G401 (cell line): ENCODE measurements at regions not wholly inside any gene's neighbourhood (a gene's known extent, or its start where the extent isn't known, plus 50 kb on each side); places are given as distances from the start of the nearest gene placed in this dataset.

Experiments used
- DNase-seq: peaks from one replicate; pipeline ENCODE4 v3.0.0-alpha.2; 2015; ENCODE audit warnings: low spot score
- in situ Hi-C: cut with HindIII; loops from 2 replicates; pipeline ENCODE4 v1.10.0; 2016; ENCODE audit warnings: low sequenced_read_pairs, mixed read lengths

DNA sequence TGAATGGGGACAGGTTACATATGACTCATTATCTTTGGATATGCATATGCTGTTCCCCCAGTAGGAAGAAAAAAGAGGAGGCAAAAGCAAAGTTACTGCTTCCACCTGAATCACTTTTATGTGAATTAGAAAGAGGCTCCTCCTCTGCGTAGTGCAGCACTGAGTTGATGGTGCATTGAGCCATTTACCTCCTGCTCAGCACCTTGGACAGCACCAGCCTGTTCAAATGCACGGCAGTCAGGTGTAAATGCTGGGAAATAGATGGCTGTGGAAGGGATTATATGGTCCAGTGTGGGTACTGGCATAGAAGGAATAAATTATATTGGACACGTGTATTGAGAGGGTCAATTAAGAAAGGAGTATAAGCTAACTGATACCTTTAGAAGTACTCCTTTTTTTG lies 541.9 kb upstream of the SEL1L start:
- in situ Hi-C loops: no loop called here
- DNase-seq: no peak

DNA sequence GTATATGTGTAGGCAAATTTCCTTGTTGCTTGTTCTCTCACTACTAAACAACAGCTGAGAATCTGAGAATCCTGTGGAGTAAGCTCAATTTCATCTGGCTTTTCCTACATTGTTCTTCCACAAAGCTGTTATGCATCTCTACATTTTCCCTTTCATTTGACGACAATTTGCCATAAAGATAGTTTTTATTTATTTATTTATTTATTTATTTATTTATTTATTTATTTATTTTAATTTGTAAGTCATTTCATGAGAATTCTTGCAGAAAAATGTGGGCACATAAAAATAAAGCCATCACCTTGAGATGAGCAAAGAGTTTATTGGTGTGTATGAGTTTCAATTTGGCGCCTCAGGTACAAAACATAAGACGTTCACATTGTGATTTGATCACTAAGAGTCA lies 545.9 kb upstream of the SEL1L start:
- no peak for DNase-seq
- in situ Hi-C loops: no loop called here

DNA sequence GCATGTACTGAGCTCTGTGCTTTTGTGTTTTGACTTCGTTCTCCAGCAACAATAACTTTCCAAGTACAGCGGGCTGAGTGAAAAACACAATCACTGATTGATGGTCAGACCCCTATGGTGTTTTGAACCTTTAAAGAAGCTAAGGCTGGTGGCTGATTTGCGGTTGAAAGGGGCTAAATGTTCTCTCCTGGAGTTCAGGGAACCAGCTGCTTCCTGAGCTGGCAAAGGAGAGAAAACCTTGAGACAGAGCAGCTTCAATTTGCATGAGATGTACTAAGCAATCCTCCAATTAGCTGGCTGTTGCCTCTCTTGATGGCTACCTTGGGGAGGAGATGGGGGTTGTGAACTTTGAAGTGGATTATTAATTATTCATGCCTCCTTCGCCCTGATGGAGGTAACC lies 546.7 kb upstream of the SEL1L start:
- in situ Hi-C loops: no loop called here
- DNase-seq: no peak

DNA sequence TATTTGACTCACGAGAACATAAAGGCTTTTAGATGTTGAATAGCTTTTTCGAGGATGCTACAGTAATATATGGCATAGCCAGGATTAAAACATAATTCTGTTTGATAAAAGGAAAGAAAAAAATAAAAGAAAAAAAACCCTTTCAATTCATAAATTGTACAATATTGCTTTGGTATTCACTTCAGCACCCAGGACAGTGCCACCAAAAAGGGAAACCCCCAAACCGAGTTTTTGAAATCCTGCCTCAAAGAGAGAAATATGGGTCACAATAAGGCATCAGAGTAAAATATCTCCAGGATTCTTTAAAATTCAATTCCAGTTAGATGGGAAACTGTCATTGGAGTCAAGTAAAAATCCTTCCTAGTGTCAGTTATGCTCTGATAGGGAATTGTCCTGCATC lies 551.2 kb upstream of the SEL1L start:
- no peak for DNase-seq
- in situ Hi-C loops: no loop called here

DNA sequence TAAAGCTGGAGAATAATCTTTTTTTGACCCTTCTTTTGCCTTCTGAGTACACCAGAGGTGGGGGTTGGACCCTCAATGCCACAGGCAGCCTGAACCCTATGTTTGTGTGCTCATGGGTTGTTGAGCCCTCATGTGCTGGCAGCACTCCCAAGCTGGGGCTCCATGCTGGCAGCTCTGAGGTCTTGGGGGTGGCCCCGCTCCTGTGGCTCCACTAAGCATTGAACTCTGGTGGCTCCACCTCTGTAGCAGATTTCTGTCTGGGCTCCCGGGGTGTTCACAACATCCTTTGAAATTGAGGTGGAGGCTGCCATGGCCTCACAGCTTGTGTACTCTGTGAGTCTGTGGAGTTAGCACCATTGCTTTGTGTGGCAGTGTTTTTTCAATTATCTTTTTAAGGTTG lies 557.4 kb upstream of the SEL1L start:
- DNase-seq: no peak
- in situ Hi-C loops: no loop called here

DNA sequence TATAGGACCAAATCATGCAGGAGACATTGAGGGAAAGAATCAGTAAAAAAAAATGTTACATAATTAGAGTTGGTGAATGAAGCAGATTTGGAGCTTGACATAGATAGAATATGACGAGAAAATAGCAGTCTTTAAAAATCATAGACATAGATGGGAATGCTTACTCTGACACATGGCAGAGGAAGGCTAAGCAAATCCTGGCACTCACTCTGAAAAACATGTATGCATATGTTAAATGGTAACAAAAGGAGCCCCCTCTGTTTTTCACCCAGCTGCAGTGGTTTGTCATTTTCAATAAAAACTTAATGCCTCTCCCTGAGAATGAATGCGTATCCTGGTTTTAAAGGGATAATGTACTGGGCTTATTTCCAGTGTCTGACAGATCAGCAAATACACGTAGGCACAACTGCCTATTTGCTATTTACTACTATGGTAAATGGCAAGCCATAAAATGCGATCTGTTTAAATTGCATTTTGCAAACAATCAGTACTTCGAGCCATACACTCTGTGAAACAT lies 561.2 kb upstream of the SEL1L start:
- no peak for DNase-seq
- in situ Hi-C loops: no loop called here

DNA sequence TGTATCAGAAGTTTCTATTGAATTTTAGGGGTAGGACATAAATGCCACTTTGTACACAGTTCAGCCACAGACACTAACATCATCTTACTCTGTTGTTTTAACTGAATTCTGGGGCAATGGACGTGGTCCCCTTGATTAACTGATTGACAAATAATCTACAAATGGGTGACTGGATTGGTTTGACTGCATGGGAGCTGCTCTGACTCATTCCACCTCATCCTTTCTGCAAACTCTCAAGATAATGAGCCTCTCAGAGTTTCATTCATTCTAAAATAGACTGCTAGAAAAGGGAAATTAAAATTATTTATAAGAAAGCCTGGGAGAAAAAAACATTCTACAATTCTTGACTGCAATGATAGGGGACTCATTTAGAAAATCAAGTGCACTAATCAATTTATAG lies 570.4 kb upstream of the SEL1L start:
- in situ Hi-C loops: no loop called here
- DNase-seq: no peak

DNA sequence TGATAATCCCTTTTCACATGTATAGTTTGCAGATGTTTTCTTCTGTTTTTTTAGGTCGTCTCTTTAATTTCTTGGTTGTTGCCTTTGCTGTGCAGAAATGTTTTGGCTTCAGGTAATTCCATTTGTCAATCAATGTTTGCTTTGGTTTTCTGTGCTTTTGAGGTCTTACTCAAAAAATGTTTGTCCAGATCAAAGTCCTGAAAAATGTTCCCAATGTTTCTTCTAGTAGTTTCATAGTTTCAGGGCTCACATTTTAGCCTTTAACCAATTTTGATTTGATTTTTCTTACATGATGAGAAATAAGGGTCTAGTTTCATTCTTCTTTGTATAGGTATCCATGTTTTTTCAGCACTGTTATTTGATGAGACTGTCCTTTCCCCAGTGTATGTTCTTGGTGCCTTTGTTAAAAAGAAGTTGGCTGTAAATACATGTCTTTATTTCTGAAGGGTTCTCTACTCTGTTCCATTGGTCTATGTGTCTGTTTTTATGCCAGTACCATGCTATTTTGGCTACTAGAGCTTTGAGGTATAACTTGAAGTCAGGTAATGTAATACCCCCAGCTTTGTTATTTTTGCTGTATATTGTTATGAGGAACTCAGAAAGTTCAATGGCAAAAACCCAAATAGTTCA lies 578.7 kb upstream of the SEL1L start:
- in situ Hi-C loops: no loop called here
- DNase-seq: no peak

DNA sequence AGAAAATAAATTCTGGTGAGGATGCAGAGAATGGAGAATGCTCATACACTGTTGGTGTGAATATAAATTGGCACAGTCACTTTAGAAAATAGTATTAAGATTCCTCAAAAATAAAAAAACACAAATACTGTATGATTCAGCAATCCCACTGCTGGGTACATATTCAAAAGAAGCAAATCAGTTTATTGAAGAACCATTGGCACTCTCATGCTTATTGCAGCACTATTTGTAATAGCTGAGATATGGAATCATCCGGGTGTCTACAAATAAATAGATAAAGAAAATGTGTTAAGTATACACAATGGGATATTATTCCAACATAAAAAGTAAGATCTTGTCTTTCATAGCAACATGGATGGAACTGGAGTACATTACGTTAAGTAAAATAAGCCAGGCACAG lies 579.4 kb upstream of the SEL1L start:
- in situ Hi-C loops: no loop called here
- no peak for DNase-seq

DNA sequence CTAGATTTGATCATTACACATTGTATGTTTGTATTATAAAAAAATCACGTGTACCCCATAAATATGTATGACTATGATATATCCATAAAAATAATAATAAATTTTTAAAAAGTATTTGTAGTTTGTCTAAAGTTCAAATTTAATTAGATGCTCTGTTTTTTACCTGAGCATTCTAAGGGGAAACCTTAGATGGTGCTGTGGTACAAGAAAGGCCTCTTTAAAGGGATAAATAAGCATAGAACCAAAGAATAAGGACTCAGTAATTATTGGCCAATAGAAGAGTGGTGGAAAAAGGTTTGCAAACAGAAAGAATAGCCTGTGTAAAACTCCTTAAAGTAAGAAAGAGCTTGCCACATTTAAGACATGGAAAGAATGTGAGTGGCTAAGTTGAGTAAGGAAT lies 580.1 kb upstream of the SEL1L start:
- DNase-seq: peak; percentile 9
- in situ Hi-C loops: no loop called here

DNA sequence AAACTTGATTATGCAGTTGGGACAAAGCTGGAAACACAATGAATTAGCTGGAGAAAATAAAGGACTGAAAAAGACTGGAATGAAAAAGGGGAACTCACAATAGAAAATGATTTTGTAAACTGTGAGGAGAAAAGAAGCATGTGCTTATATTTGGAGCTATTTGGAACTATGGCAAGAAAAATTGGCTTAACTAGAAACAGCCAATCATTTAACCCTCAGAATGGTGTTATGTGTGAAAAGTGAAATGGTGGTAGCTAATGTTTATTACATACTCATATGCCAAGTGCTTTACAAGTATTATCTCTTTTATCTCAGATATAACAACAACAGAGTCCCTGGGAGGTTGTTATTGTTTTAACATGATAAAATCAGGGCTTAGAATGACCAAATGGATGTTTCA lies 583.1 kb upstream of the SEL1L start:
- DNase-seq: no peak
- in situ Hi-C loops: no loop called here

DNA sequence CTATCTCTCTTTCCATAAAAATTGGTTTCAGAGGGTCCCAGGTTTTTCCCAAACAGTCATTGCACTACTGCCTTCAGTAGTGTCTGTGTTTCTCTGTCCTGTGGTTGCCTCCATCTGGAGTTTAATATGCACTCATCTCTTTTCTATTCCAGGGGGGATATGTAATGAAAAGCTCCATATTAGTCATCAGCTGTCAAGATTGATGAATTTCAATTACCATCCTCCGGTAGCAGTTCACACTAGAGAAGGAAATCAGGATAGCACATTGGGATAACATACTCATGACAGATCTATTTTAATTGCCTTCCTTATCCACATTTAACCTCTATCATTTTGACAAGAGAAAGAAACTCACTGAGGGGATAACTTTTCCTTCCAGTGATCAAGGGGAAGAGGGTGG lies 589.0 kb upstream of the SEL1L start:
- no peak for DNase-seq

DNA sequence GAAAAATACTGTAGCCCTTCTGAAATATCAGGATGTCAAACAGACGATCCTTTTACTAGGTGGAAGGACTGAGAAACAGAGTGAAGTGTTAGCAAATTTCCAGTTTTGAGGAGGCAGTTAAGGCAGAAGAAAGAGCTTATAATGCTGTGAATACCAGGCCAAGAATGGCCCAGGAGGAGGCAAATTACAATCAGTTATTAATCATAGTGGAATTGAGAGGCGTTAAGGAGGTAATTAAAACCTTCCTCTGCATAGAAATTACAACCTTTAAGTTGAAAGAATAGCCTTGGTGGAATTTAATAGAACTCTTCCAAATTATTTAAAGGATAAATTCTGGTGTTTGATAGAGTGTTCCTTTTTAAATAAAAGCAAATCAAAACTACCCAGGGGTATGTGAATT lies 590.9 kb upstream of the SEL1L start:
- in situ Hi-C loops: no loop called here
- DNase-seq: no peak

More for the DNA sequence above, 589.0 kb upstream of the SEL1L start:
- in situ Hi-C loops: no loop called here

DNA sequence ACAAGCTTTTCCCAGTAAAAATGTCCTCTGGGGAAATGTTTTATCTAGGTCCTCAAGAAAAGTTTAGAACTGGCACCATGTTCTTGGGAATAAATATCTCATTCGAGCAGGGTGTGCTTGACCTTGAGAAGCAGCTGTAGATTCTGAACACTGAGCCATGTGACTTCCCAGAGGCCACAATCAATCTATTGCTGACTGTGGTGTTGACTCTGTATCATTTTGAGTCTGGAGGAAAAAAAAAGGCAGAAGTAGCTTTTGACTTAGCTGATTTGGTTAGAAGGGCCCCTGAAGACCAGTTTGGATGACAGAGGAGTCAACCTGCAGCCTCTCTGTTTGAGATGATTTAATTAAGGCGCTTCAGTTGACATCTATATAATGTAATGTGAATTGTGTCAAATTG lies 592.4 kb upstream of the SEL1L start:
- in situ Hi-C loops: no loop called here
- DNase-seq: no peak

DNA sequence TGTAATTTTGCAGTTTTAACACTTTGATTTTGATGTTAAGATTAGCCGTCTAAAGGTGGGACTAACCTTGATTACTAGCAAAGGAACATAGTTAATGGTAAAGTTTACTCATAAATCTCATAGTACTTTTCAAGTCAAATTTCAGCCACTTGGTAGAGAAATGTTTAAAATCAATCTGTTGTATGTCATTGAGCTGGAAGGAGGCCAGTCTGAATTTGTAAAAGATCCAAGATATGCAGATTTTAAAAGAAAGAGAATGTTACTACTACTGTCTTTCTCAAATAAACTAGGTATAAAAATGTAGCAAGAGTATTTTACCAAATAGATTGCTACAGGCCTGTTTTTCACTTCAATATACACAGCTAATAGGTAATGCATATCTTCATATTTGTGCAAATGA lies 600.8 kb upstream of the SEL1L start:
- DNase-seq: no peak
- in situ Hi-C loops: no loop called here

DNA sequence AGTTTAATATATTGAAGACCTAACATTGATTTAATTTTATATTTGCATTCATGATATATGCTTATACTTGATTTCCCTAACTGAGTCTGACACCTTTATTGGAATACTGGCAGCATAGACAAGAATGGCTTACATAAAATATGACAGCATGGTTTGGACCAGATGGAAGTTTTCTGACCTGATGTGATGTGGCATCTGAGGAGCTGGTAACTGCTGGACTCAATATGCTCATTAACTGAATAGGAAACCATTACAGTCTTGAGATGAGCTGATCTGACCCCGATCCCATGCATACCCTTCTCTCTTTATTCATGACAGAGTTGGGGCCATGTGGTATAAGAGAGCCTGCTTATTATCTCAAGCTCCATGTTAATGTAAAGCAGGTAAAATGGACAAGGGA lies 604.8 kb upstream of the SEL1L start:
- DNase-seq: no peak
- in situ Hi-C loops: no loop called here

DNA sequence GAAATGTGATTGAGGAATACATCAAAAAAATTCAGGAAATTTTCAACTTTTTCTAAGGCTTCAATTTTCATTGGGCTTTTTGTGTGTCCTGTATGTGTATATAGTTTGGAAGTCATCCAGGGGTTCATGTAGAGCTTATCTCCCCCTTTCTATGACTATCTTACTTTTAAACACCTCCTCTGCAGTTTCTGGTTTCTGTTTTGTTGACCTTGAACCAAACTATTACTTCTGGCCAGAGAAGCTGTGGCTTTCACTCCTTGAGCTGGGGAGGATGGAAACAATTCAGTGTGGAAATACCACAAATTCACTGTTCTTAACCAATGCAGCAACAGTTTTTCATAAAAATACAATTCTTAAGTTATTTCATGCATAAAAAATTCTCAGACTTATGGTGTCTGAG lies 613.2 kb upstream of the SEL1L start:
- no peak for DNase-seq
- in situ Hi-C loops: no loop called here

DNA sequence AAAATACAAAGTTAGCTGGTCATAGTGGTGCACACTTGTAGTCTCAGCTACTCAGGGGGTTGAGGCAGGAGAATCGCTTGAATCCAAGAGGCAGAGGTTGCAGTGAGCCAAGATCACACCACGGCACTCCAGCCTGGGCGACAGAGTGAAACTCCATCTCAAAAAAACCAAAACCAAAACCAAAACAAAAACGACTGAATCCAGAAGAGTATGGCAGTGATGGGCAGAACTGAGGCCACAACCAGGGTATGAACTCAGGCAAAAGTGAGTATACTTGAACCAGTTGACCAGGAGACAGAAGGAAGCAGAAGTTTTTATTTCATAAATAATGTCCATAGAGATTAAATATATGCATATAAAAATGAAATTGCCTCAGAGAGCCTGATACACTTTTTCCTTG lies 620.0 kb upstream of the SEL1L start:
- DNase-seq: no peak
- in situ Hi-C loops: no loop called here

DNA sequence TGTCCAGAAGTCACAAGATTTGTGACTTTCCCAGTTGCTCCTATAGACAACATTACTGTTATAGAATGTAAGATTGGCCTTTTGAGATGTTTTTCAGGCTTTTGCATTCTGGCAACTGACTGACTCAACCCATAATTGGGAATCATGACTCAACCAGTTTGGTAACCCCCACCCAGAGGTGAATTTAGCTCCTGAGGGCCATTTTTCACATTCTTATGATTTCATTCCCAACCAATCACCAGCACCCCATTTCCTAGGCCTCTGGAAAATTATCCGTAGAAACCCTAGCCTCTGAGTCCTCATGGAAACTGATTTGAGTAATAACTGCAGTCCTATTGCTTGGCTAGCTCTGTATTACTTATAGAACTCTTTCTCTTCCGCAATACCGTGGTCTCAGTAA lies 626.0 kb upstream of the SEL1L start:
- no peak for DNase-seq
- in situ Hi-C loops: no loop called here

DNA sequence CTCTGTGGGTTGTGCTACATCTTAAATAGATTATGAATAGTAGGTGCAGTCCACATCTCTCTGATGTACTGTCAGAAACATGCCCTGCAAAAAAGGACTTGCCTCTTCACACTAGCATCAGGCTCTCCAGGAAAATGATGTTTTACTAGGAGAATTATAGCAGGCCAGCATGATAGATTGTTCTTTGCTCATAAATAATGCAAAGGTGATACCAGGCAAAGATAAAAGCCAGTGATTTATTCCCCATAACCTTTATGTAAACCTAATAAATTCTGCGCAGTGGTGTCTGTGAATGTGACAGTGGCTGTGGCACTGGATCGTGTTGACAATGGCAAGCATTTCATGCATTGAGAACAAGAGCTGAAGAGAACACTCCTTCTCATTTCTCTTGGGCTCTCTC lies 646.5 kb upstream of the SEL1L start:
- in situ Hi-C loops: no loop called here
- no peak for DNase-seq

DNA sequence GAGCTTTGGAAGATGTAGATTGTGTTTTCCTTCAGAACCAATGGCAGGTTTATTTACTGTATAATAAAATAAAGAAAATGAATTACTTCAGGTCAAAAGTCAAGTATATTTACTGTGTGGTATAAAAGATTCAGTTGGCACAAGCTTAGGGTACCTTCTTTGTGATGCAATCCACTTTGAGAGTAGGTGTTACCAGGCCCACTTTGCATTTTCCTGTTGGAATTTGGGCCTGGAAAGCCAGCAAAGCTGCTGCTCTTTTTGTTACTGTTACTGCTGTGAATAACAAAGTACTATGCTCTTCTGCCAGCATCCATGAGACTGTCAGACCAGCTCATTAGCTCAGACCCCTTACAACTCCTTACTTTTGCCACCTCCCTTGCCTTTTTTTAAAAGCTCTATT lies 649.0 kb upstream of the SEL1L start:
- no peak for DNase-seq
- in situ Hi-C loops: no loop called here

DNA sequence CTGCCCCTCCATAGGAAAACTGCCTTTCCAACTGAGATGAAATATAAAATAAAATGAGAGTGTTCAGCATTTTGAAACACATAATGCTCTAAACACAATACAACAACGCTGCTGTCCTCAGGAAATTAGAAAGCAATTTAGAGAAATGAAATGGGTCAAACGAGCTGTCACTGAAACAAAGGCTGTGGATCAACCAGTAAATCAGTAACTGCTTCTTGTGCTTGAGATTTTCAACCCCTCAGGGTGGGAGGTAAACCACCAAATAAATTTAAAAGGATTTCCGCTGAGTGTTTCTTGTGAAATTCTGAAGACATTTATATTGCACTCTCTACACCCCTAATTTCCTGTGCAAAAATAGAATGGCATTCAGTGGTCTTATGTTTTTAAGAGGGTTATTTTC lies 657.1 kb upstream of the SEL1L start:
- in situ Hi-C loops: no loop called here
- no peak for DNase-seq
